ENCODE measurements at regions not wholly inside any gene's neighbourhood (a gene's known extent, or its start where the extent isn't known, plus 50 kb on each side); places are given as distances from the start of the nearest gene placed in this dataset.

GRCh38 chrX:122913134-122913533 lies 270.9 kb upstream of the GRIA3 start:
- TF ChIP-seq POLR2A (IDR thresholded peaks at IDR 0.05; ENCODE audit: extremely low read depth, insufficient read length) (no peak), CTCF (IDR thresholded peaks at IDR 0.05; ENCODE audit: low read depth, low read length) (no peak), MYC (IDR thresholded peaks at IDR 0.05; ENCODE audit: low read depth, low read length) (no peak)
- TF ChIP-seq, protein P1, sequence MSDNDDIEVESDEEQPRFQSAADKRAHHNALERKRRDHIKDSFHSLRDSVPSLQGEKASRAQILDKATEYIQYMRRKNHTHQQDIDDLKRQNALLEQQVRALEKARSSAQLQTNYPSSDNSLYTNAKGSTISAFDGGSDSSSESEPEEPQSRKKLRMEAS (IDR thresholded peaks at IDR 0.05; ENCODE audit: low read depth, low read length) = no peak

All from NB4 (cell line).